GM18909 (cell line): ENCODE measurements at regions not wholly inside any gene's neighbourhood (a gene's known extent, or its start where the extent isn't known, plus 50 kb on each side); places are given as distances from the start of the nearest gene placed in this dataset.

Source experiments
- ATAC-seq: cut with Tn5 transposase; IDR thresholded peaks from one replicate; pipeline ENCODE4 v1.9.1; 2021; ENCODE audit warnings: mild to moderate bottlenecking; ENCODE audit not compliant: unreplicated experiment, poor library complexity

- ATAC-seq: no peak
These were observed 168.3 kb upstream of the SEMA6D start for GRCh38 chr15:47548986-47549385.

- no peak for ATAC-seq
These were observed 166.2 kb upstream of the SEMA6D start for GRCh38 chr15:47551079-47551478.

- ATAC-seq: no peak
These were observed 165.8 kb upstream of the SEMA6D start for GRCh38 chr15:47551546-47551945.

GRCh38 chr15:47552978-47553608, 164.2 kb upstream of the SEMA6D start:
- ATAC-seq: no peak

- ATAC-seq: no peak
These were observed 163.4 kb upstream of the SEMA6D start for GRCh38 chr15:47553947-47554346.

GRCh38 chr15:47561102-47561501, 156.2 kb upstream of the SEMA6D start:
- ATAC-seq: no peak

- no peak for ATAC-seq
These were observed 151.4 kb upstream of the SEMA6D start for GRCh38 chr15:47565949-47566348.

- no peak for ATAC-seq
These were observed 150.7 kb upstream of the SEMA6D start for GRCh38 chr15:47566610-47567009.

GRCh38 chr15:47568030-47568429, 149.3 kb upstream of the SEMA6D start:
- no peak for ATAC-seq

- ATAC-seq: no peak
These were observed 147.3 kb upstream of the SEMA6D start for GRCh38 chr15:47570044-47570443.

- no peak for ATAC-seq
These were observed 146.9 kb upstream of the SEMA6D start for GRCh38 chr15:47570451-47570850.

GRCh38 chr15:47570881-47571640, 146.2 kb upstream of the SEMA6D start:
- no peak for ATAC-seq

GRCh38 chr15:47573673-47574072, 143.6 kb upstream of the SEMA6D start:
- ATAC-seq: no peak

- ATAC-seq: no peak
These were observed 140.3 kb upstream of the SEMA6D start for GRCh38 chr15:47577000-47577399.

- no peak for ATAC-seq
These were observed 139.8 kb upstream of the SEMA6D start for GRCh38 chr15:47577461-47577860.

- no peak for ATAC-seq
These were observed 135.1 kb upstream of the SEMA6D start for GRCh38 chr15:47582233-47582632.

GRCh38 chr15:47584316-47584715, 133.0 kb upstream of the SEMA6D start:
- no peak for ATAC-seq

- no peak for ATAC-seq
These were observed 130.6 kb upstream of the SEMA6D start for GRCh38 chr15:47586653-47587224.

- ATAC-seq: no peak
These were observed 129.1 kb upstream of the SEMA6D start for GRCh38 chr15:47587940-47588802.

GRCh38 chr15:47588958-47589357, 128.3 kb upstream of the SEMA6D start:
- no peak for ATAC-seq

GRCh38 chr15:47598996-47599395, 118.3 kb upstream of the SEMA6D start:
- no peak for ATAC-seq
